H1 (cell line): ENCODE measurements at regions not wholly inside any gene's neighbourhood (a gene's known extent, or its start where the extent isn't known, plus 50 kb on each side); places are given as distances from the start of the nearest gene placed in this dataset.

ENCODE experiments used
- EZH2 ChIP-seq: fragments of 200-600 bp; sonication (generic); IDR thresholded peaks from 2 replicates; pipeline ENCODE4 v1.7.1; 2012; ENCODE audit warnings: low read depth, mild to moderate bottlenecking, moderate library complexity, low read length, inconsistent platforms; ENCODE audit not compliant: severe bottlenecking
- RXRA ChIP-seq: IDR thresholded peaks from 2 replicates; pipeline ENCODE4 v1.6.1; 2011; ENCODE audit warnings: low read depth, mild to moderate bottlenecking, low read length, moderate library complexity; ENCODE audit not compliant: insufficient read depth
- TF ChIP-seq, protein P1 (sequence below): IDR thresholded peaks from 2 replicates; pipeline ENCODE4 v1.6.1; 2011; ENCODE audit warnings: low read length, improper control_type of control experiment
- TF ChIP-seq, protein P2 (sequence below), 3 experiments: IDR thresholded peaks; 1 replicate in 2 of 3; 2 replicates in 1 of 3; pipeline versions ENCODE4 v1.5.1 to v1.6.1; 2011; ENCODE audit warnings: low read length in 3 of 3, mild to moderate bottlenecking in 3 of 3, inconsistent platforms in 2 of 3, low read depth in 1 of 3, moderate library complexity in 1 of 3; ENCODE audit not compliant: insufficient read depth in 1 of 3; ENCODE audit errors: control extremely low read depth in 1 of 3

DNA sequence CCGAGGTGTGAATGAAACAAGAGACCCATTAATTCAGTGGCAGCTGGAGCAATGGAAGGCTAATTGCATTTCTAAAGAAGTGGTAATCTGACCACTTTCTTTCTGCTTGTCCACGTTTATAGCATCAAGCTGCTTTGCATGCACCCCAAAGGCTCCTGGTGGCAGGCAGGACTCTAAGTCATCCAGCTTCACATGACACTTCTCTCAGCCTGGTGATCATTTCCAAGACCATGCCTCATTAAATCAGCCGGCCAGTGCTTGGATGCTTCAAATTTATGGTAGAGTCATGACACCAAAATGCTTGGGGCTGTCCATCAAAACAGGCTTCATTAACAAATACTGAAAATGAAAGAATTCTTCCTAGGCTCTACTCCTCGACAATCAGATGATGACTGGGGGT lies 614.9 kb downstream of the DOK5 start:
- TF ChIP-seq, protein P1, sequence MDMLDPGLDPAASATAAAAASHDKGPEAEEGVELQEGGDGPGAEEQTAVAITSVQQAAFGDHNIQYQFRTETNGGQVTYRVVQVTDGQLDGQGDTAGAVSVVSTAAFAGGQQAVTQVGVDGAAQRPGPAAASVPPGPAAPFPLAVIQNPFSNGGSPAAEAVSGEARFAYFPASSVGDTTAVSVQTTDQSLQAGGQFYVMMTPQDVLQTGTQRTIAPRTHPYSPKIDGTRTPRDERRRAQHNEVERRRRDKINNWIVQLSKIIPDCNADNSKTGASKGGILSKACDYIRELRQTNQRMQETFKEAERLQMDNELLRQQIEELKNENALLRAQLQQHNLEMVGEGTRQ: no peak
- TF ChIP-seq, protein P2, sequence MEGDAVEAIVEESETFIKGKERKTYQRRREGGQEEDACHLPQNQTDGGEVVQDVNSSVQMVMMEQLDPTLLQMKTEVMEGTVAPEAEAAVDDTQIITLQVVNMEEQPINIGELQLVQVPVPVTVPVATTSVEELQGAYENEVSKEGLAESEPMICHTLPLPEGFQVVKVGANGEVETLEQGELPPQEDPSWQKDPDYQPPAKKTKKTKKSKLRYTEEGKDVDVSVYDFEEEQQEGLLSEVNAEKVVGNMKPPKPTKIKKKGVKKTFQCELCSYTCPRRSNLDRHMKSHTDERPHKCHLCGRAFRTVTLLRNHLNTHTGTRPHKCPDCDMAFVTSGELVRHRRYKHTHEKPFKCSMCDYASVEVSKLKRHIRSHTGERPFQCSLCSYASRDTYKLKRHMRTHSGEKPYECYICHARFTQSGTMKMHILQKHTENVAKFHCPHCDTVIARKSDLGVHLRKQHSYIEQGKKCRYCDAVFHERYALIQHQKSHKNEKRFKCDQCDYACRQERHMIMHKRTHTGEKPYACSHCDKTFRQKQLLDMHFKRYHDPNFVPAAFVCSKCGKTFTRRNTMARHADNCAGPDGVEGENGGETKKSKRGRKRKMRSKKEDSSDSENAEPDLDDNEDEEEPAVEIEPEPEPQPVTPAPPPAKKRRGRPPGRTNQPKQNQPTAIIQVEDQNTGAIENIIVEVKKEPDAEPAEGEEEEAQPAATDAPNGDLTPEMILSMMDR (IDR thresholded peaks at IDR 0.05; ENCODE audit: control extremely low read depth in 1 of 3, insufficient read depth in 1 of 3, low read depth in 1 of 3, low read length in 3 of 3): no peak
- TF ChIP-seq RXRA (no peak), EZH2 (no peak)
